ENCODE measurements at regions not wholly inside any gene's neighbourhood (a gene's known extent, or its start where the extent isn't known, plus 50 kb on each side); places are given as distances from the start of the nearest gene placed in this dataset.
A peak's percentile ranks its signal among the peaks of the same experiment; 100 is the strongest.

GRCh38 chr4:181281451-181281850, 961.8 kb upstream of the TENM3 start:
- ATAC-seq (ENCODE audit: insufficient read depth, low FRiP score) (no peak), DNase-seq (peak; percentile 18 to 69 (median 21))
- TF ChIP-seq CTCF (IDR thresholded peaks at IDR 0.05; ENCODE audit: control extremely low read depth, extremely low read depth), result no peak
- H3K9me3 ChIP-seq (ENCODE audit: control insufficient read depth in 4 of 4, insufficient read depth in 3 of 4, low read length in 3 of 4), result no peaks in the 10 kb centered on the region
- WGBS, 2 donors, result 73 to 85% methylated on average over 9 of the region's 9 CpGs
- H3K4me3 ChIP-seq, result no peak overlapping the region
- no peak overlapping the region for H3K27ac ChIP-seq (ENCODE audit: low read depth in 1 of 2, low read length in 1 of 2)
- H3K36me3 ChIP-seq (ENCODE audit: control insufficient read depth in 4 of 4, insufficient read depth in 4 of 4, low read length in 4 of 4), result no peaks in the 10 kb centered on the region
- no peak overlapping the region for H3K9ac ChIP-seq (ENCODE audit: insufficient read depth in 1 of 2, low read length in 2 of 2)
- H3K4me1 ChIP-seq (ENCODE audit: control insufficient read depth in 5 of 5, insufficient read depth in 5 of 5, low read length in 5 of 5), result no peaks in the 10 kb centered on the region
- no peaks in the 10 kb centered on the region for H3K27me3 ChIP-seq (ENCODE audit: control insufficient read depth in 3 of 3, insufficient read depth in 3 of 3, low read length in 2 of 3)

GRCh38 chr4:181289198-181289597, 954.0 kb upstream of the TENM3 start:
- DNase-seq (no peak), ATAC-seq (ENCODE audit: insufficient read depth, low FRiP score) (no peak)
- H3K9ac ChIP-seq (ENCODE audit: insufficient read depth in 1 of 2, low read length in 2 of 2), result no peak overlapping the region
- H3K36me3 ChIP-seq (ENCODE audit: control insufficient read depth in 4 of 4, insufficient read depth in 4 of 4, low read length in 4 of 4), result no peaks in the 10 kb centered on the region
- H3K27ac ChIP-seq (ENCODE audit: low read depth in 1 of 2, low read length in 1 of 2), result no peak overlapping the region
- no peak overlapping the region for H3K4me3 ChIP-seq
- TF ChIP-seq CTCF (IDR thresholded peaks at IDR 0.05; ENCODE audit: control extremely low read depth, extremely low read depth), result no peak
- peaks cover 0 to 10% (median 0%) of the 10 kb centered on the region in 5 donors for H3K4me1 ChIP-seq (ENCODE audit: control insufficient read depth in 5 of 5, insufficient read depth in 5 of 5, low read length in 5 of 5)
- no peaks in the 10 kb centered on the region for H3K9me3 ChIP-seq (ENCODE audit: control insufficient read depth in 4 of 4, insufficient read depth in 3 of 4, low read length in 3 of 4)
- 66 to 77% methylated on average over 7 of the region's 7 CpGs for WGBS, 2 donors
- no peaks in the 10 kb centered on the region for H3K27me3 ChIP-seq (ENCODE audit: control insufficient read depth in 3 of 3, insufficient read depth in 3 of 3, low read length in 2 of 3)

- ATAC-seq (ENCODE audit: insufficient read depth, low FRiP score), result no peak
- 67 to 85% methylated on average over 5 of the region's 5 CpGs for WGBS, 2 donors
These were observed 951.6 kb upstream of the TENM3 start for GRCh38 chr4:181291615-181292014.

More at GRCh38 chr4:181291615-181292014, 951.6 kb upstream of the TENM3 start:
- no peak for TF ChIP-seq CTCF (IDR thresholded peaks at IDR 0.05; ENCODE audit: control extremely low read depth, extremely low read depth)
- no peaks in the 10 kb centered on the region for H3K36me3 ChIP-seq (ENCODE audit: control insufficient read depth in 4 of 4, insufficient read depth in 4 of 4, low read length in 4 of 4)
- no peaks in the 10 kb centered on the region for H3K27me3 ChIP-seq (ENCODE audit: control insufficient read depth in 3 of 3, insufficient read depth in 3 of 3, low read length in 2 of 3)
- no peak overlapping the region for H3K4me3 ChIP-seq
- no peak overlapping the region for H3K27ac ChIP-seq (ENCODE audit: low read depth in 1 of 2, low read length in 1 of 2)
- no peak overlapping the region for H3K9ac ChIP-seq (ENCODE audit: insufficient read depth in 1 of 2, low read length in 2 of 2)
- H3K9me3 ChIP-seq (ENCODE audit: control insufficient read depth in 4 of 4, insufficient read depth in 3 of 4, low read length in 3 of 4), result no peaks in the 10 kb centered on the region
- no peak for DNase-seq
- H3K4me1 ChIP-seq (ENCODE audit: control insufficient read depth in 5 of 5, insufficient read depth in 5 of 5, low read length in 5 of 5), result peaks cover 0 to 10% (median 0%) of the 10 kb centered on the region in 5 donors
